Dendritic cell treated with granulocyte-macrophage colony-stimulating factor and Interleukin-4, amounts not matched to agents 40 ng/mL and 50 ng/mL, for 4 days (primary cell): ENCODE measurements at regions not wholly inside any gene's neighbourhood (a gene's known extent, or its start where the extent isn't known, plus 50 kb on each side); places are given as distances from the start of the nearest gene placed in this dataset.

Source experiments
- H3K27ac Mint-ChIP-seq: one replicate; pipeline ENCODE4 v1.8.0; 2022; ENCODE audit warnings: mild to moderate bottlenecking, mixed read lengths
- H3K27me3 Mint-ChIP-seq: one replicate; pipeline ENCODE4 v1.8.0; 2022; ENCODE audit warnings: mild to moderate bottlenecking, mixed read lengths
- H3K36me3 Mint-ChIP-seq: one replicate; pipeline ENCODE4 v1.8.0; 2022; ENCODE audit warnings: low read depth, mixed read lengths
- H3K4me1 Mint-ChIP-seq: one replicate; pipeline ENCODE4 v1.8.0; 2022; ENCODE audit warnings: low read depth, mixed read lengths
- H3K4me3 Mint-ChIP-seq: one replicate; pipeline ENCODE4 v1.8.0; 2022; ENCODE audit warnings: mild to moderate bottlenecking, moderate library complexity, mixed read lengths
- H3K9me3 Mint-ChIP-seq: one replicate; pipeline ENCODE4 v1.8.0; 2022; ENCODE audit warnings: mixed read lengths
- intact Hi-C: fragments of 100-400 bp; cut with micrococcal nuclease; formaldehyde crosslinking; loops from one replicate; pipeline ENCODE4 v1.15.0; 2022

DNA sequence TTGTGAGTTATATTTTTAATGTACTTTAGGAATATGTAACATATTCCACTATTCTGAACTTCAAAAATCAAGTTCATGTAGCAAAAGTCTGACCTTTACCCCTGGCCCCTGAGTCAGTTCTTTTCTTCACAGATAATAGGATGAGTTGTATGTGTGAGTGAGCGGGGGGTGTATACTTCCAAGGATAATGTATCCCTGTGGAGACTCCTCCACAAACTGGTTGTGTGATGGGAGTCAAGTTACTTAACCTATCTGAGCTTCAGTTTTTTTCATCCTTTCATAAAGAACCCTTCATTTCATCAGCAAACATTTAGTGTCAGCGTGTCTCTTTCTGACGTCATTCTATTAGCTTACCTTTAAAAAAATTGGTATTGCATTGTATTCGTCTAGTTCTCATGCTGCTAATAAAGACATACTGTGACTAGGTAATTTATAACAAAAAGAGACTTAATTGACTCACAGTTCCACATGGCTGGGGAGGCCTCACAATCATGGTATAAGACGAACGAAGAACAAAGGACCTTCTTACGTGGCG is 288.1 kb upstream of the GPC6 start:
- intact Hi-C loops, result no loop called here
- Mint-ChIP-seq H3K9me3 (no peaks in the 10 kb centered on the region), H3K4me1 (no peaks in the 10 kb centered on the region), H3K27me3 (no peaks in the 10 kb centered on the region), H3K4me3 (no peak overlapping the region), H3K27ac (no peak overlapping the region), H3K36me3 (no peaks in the 10 kb centered on the region)

DNA sequence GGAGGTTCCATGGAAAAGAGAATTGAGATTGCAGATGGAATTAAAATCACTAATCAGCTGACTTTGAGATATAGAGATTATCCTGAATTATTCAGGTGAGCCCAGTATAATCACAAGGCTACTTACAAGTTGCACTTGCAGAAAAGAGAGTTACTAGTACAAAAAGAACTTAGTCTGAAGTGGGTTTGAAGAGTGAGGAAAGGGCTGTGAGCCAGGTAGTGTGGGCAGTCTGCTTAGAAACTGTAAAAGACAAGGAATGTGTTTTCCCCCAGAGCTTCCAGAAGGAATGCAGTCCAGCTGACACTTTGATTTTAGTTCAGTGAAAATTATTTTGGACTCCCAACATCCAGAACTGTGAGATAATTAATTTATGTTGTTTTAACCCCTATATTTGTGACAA is 285.4 kb upstream of the GPC6 start:
- Mint-ChIP-seq H3K4me3 (no peak overlapping the region), H3K4me1 (no peaks in the 10 kb centered on the region), H3K27me3 (no peaks in the 10 kb centered on the region), H3K9me3 (peaks cover 7% of the 10 kb centered on the region), H3K36me3 (no peaks in the 10 kb centered on the region), H3K27ac (no peak overlapping the region)
- intact Hi-C loops, result no loop called here

DNA sequence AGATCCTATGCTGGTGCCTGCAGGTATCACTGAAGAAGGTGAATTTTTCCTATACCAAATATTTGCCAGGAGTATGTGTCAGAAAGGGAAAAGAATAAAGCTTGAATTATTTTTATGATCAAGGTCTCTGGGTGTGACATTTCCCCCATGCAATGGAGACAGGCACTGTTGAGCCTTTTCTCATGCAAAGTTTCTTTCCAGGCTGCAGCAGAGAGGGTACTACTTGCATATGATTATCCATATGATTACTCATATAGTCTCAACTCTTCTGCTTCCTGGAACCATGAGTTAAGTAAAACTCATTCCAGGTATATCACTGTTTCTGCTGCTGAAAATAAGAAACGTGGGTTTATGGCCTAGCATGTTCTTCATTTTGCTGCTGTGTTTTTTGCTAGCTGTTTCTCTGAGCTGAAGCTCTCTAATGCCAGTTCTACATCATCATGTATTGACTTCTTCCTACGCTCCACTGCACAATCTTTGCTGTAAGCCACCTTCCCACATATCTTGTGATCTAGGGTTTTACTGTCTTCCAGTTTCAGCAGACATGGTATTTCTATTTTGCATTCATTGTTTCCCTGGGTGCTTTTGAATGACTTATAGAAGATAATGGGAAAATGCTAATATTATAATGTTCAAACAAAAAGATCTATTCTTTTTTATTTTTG is 278.7 kb upstream of the GPC6 start:
- Mint-ChIP-seq H3K9me3 (peaks cover 27% of the 10 kb centered on the region), H3K27ac (no peak overlapping the region), H3K36me3 (no peaks in the 10 kb centered on the region), H3K4me1 (no peaks in the 10 kb centered on the region), H3K4me3 (no peak overlapping the region), H3K27me3 (no peaks in the 10 kb centered on the region)
- intact Hi-C loops, result no loop called here

DNA sequence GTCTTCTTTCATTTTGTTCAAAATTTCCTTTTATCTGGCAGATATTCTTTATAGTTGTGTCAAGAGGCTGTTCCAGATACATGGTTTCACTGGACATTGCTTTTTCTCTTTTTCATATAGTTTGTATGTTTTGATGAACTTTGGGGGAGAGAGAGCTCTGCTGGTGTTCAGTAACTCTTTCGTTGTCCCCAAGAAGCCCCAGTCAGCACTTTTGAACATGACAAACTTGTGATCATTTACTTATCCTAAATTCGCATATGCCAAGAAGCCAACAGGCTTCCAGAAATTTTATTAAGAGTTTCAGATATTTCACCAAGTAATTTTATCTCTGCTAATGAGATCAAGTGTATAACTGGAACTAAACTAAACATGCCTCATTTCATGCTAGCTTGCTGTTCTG is 275.8 kb upstream of the GPC6 start:
- no peaks in the 10 kb centered on the region for H3K27me3 Mint-ChIP-seq
- no peaks in the 10 kb centered on the region for H3K36me3 Mint-ChIP-seq
- H3K27ac Mint-ChIP-seq, result no peak overlapping the region
- no peak overlapping the region for H3K4me3 Mint-ChIP-seq
- intact Hi-C loops, result no loop called here
- H3K4me1 Mint-ChIP-seq, result no peaks in the 10 kb centered on the region
- H3K9me3 Mint-ChIP-seq, result peaks cover 36% of the 10 kb centered on the region

DNA sequence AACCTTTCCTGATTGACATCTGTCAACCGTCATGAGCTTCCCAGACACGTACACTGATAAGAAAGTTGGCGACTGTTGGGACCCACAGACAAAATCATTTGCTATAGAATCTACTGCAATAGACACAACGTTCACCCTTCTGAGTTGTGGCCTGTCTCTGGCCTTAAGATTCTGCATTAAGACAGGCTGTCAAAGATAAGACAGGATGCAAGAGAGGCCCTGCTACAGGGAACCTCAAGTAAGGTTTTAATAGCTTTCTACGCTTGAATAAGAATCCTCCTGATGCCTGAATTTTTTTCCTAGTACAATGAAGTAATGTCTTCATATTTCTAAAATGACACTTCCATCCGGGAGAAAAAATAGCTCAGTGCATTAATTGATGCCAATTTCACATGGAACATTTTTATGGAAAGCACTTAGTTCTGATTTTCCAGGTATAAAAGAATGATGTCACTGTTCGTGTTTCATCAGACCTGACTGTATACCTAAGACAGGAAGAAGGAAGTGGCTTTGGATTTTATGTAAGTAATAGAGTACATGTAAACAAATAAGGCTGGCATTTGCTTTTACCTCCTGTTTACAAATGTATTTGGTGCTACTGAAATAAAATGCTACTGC is 275.2 kb upstream of the GPC6 start:
- Mint-ChIP-seq H3K9me3 (peaks cover 42% of the 10 kb centered on the region), H3K27me3 (no peaks in the 10 kb centered on the region), H3K4me1 (no peaks in the 10 kb centered on the region), H3K4me3 (no peak overlapping the region), H3K27ac (no peak overlapping the region), H3K36me3 (no peaks in the 10 kb centered on the region)
- intact Hi-C loops, result no loop called here

DNA sequence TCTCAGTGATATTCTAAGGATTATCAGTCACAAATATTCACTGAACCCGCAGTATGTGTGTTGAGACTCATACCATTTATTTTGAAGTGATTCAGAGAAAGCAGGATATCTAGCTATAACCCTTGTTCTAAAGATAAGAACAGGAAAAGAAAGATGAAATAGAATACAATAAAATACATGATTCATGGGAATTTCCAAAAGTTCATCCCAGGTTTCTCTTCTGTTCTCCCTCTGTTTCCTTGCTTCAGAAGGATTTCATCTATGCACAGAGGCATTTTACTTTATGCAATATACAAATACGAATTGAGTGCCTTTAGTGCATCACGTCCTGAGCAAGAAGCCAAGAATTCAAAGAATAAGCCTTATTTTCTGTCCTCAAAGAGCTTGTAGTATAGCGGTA is 274.4 kb upstream of the GPC6 start:
- H3K9me3 Mint-ChIP-seq, result peaks cover 50% of the 10 kb centered on the region
- H3K27me3 Mint-ChIP-seq, result no peaks in the 10 kb centered on the region

DNA sequence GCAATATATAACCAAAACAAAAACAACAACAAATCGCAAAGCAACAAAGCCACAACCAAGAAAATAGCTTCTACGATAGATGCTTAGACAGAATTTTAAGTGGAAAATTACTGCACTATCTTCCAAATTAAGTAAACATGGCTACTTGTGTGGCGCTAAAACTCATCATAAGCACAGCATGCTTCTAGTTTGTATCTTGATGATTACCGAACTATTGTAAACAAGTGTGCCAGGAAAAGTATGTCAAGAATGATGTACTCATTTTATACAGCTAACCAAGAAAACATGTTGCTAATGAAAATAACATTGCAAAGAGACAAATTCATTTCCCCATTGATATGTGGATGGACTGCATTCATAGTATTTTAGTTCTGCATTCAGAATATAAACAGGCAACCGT is 271.9 kb upstream of the GPC6 start:
- intact Hi-C loops, result no loop called here
- H3K4me1 Mint-ChIP-seq, result no peaks in the 10 kb centered on the region

More for the DNA sequence above, 274.4 kb upstream of the GPC6 start:
- no peaks in the 10 kb centered on the region for H3K36me3 Mint-ChIP-seq
- intact Hi-C loops, result no loop called here
- no peak overlapping the region for H3K27ac Mint-ChIP-seq
- no peaks in the 10 kb centered on the region for H3K4me1 Mint-ChIP-seq
- H3K4me3 Mint-ChIP-seq, result no peak overlapping the region

DNA sequence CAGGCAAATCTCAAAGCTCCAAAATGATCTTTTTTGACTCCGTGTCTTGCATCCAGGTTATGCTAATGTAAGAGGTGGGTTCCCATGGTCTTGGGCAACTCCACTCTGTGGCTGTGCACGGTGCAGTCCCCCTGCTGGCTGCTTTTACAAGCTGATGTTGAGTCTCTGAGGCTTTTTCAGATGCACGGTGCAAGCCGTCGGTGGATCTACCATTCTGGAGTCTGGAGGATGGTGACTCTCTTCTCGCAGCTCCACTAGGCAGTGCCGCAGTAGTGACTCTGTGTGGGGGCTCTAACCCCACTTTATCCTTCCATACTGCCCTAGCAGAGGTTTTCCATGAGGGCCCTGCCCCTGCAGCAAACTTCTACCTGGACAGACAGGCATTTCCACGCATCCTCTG is 266.8 kb upstream of the GPC6 start:
- H3K27ac Mint-ChIP-seq, result no peak overlapping the region
- intact Hi-C loops, result no loop called here

More for the DNA sequence above, 271.9 kb upstream of the GPC6 start:
- Mint-ChIP-seq H3K9me3 (peaks cover 72% of the 10 kb centered on the region), H3K27ac (no peak overlapping the region), H3K36me3 (no peaks in the 10 kb centered on the region), H3K4me3 (no peak overlapping the region), H3K27me3 (no peaks in the 10 kb centered on the region)

DNA sequence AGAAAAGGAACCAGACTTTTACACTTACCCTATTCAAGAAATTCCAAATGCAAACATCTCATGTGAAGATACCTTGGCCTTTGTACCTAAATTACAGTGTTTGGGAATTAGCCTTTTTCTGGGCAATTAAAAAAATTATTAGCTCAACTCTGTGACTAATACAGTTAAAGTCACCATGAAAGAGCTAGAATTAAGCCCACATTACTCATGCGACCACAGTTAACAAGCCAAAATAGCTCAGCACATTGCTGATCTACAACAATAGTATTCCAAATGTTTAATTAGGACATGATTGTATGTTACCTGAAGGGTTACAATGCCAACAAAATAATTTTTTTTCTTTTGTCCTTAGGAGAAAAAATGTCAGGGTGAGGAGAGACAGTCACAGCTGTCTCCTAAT is 263.6 kb upstream of the GPC6 start:
- Mint-ChIP-seq H3K36me3 (no peaks in the 10 kb centered on the region), H3K27me3 (no peaks in the 10 kb centered on the region), H3K9me3 (peaks cover 62% of the 10 kb centered on the region), H3K27ac (no peak overlapping the region), H3K4me1 (no peaks in the 10 kb centered on the region), H3K4me3 (no peak overlapping the region)
- intact Hi-C loops, result no loop called here

More for the DNA sequence above, 266.8 kb upstream of the GPC6 start:
- no peak overlapping the region for H3K4me3 Mint-ChIP-seq
- no peaks in the 10 kb centered on the region for H3K27me3 Mint-ChIP-seq
- H3K4me1 Mint-ChIP-seq, result no peaks in the 10 kb centered on the region
- peaks cover 76% of the 10 kb centered on the region for H3K9me3 Mint-ChIP-seq
- H3K36me3 Mint-ChIP-seq, result no peaks in the 10 kb centered on the region

DNA sequence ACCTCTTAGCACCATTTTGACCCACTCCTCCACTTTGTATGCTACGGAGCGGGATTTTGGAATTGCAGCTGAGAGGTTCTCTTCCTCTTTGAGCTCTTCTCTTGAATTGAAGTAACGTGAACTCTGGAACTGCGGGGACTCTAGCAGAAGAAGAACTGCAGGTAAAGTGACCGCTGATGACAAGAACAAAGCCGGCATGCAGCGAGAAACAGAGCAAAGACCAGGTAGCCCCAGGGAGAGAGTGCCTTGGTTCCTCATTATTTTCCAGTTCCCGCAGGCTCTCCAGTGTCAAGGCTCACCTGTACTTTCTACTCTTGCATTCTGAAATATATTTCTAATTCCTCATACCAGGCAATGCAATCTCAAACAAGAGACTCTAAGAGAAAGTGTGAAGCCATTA is 260.3 kb upstream of the GPC6 start:
- no peak overlapping the region for H3K27ac Mint-ChIP-seq
- intact Hi-C loops, result no loop called here

DNA sequence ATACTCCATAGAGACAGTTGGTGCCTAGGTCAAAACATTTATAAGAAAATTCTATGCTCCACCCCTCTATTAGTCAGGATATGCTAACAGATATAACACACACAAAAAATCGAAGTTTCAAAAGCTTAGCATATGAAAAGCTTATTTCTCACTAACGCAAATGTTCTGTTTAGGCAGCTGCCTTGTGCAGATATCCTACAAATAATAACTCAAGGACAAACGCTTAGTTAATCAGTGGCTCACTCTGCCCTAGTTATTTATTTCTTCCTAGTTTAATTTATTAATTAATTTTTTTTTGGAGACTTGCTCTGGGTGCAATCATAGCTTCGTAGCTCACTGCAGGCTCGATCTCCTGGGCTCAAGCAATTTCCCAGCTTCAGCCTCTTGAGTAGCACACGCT is 259.7 kb upstream of the GPC6 start:
- H3K4me3 Mint-ChIP-seq, result no peak overlapping the region
- H3K27me3 Mint-ChIP-seq, result no peaks in the 10 kb centered on the region
- intact Hi-C loops, result no loop called here
- no peaks in the 10 kb centered on the region for H3K4me1 Mint-ChIP-seq
- H3K9me3 Mint-ChIP-seq, result peaks cover 38% of the 10 kb centered on the region
- no peak overlapping the region for H3K27ac Mint-ChIP-seq
- H3K36me3 Mint-ChIP-seq, result no peaks in the 10 kb centered on the region

More for the DNA sequence above, 260.3 kb upstream of the GPC6 start:
- Mint-ChIP-seq H3K9me3 (peaks cover 40% of the 10 kb centered on the region), H3K4me1 (no peaks in the 10 kb centered on the region), H3K36me3 (no peaks in the 10 kb centered on the region), H3K4me3 (no peak overlapping the region), H3K27me3 (no peaks in the 10 kb centered on the region)

DNA sequence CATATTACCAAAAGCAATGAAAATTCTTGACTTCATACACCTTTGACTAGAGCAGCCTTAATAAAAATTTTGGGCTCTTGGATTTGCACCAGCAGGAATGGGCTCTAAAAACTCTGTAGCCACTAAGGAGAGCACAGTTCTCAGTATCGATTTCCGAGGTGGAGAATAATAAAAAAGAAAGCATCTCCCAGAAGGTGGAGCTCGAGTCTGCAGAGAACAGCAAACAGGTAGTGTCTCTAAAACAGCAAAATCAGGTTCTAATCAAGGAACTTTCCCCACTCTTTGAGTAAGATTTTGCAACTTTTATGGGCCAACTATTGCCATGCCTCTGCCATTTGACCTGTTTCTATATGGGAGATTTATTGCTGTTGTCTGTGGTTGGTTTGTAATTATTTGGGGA is 258.7 kb upstream of the GPC6 start:
- H3K27ac Mint-ChIP-seq, result no peak overlapping the region
- no peaks in the 10 kb centered on the region for H3K27me3 Mint-ChIP-seq
- intact Hi-C loops, result no loop called here
- no peaks in the 10 kb centered on the region for H3K36me3 Mint-ChIP-seq
- no peak overlapping the region for H3K4me3 Mint-ChIP-seq
- no peaks in the 10 kb centered on the region for H3K4me1 Mint-ChIP-seq
- peaks cover 33% of the 10 kb centered on the region for H3K9me3 Mint-ChIP-seq

DNA sequence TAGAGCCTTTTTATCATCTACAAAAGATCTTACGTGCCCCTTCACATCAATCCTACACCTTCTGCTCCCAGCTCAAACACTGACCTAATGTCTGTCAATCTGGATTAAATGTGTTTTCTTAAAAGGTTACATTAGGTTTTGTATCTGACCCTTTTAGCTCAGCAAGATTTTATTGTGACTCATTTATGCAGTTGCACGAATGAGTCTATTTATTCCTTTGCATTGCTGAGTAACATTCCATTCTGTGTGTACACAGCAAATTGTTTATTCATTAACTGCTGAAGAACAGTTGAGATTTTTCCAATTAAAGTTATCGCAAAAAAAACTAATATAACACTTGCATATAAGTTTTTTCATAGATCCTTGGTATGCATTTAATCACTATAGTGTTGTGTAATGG is 253.9 kb upstream of the GPC6 start:
- no peaks in the 10 kb centered on the region for H3K4me1 Mint-ChIP-seq
- no peak overlapping the region for H3K4me3 Mint-ChIP-seq
- peaks cover 15% of the 10 kb centered on the region for H3K9me3 Mint-ChIP-seq
- intact Hi-C loops, result no loop called here
- H3K27me3 Mint-ChIP-seq, result no peaks in the 10 kb centered on the region
- H3K27ac Mint-ChIP-seq, result no peak overlapping the region
- H3K36me3 Mint-ChIP-seq, result no peaks in the 10 kb centered on the region

DNA sequence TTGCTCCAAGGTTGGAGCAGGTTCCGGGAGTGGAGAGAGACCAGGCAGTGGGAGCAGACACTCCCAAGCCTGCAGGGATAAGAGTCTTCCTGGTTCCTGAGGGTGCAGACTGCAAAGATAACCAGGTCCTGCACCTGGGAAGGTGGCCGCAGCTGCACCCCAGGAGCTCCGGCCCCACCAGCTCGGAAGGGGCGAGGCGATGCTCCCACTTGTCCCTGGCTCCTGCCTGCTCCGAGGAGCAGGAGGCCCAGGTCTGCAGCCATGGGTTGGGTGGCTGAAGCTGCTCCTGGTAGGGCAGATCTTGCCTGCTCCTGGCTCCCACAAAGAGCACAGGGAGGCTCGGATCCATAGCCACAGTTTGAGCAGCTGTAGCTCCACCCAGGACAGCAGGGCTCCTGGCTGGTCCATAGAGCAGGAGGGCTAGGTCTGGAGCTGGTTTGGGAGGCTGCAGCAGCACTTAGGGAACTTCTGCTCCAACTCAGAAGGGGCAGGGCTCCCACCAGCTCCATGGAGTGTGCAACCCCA is 251.6 kb upstream of the GPC6 start:
- Mint-ChIP-seq H3K27me3 (no peaks in the 10 kb centered on the region), H3K36me3 (no peaks in the 10 kb centered on the region), H3K27ac (no peak overlapping the region), H3K9me3 (peaks cover 6% of the 10 kb centered on the region), H3K4me3 (no peak overlapping the region), H3K4me1 (no peaks in the 10 kb centered on the region)
- intact Hi-C loops, result no loop called here
